Ishikawa (cell line): ENCODE measurements at regions not wholly inside any gene's neighbourhood (a gene's known extent, or its start where the extent isn't known, plus 50 kb on each side); places are given as distances from the start of the nearest gene placed in this dataset.

Experiments used
- CEBPB ChIP-seq: IDR thresholded peaks from 2 replicates; pipeline ENCODE4 v1.6.1; 2012
- CREB1 ChIP-seq: IDR thresholded peaks from 2 replicates; pipeline ENCODE4 v1.6.1; 2012; ENCODE audit warnings: low read depth
- EGR1 ChIP-seq: IDR thresholded peaks from 2 replicates; pipeline ENCODE4 v1.6.1; 2012
- EP300 ChIP-seq: IDR thresholded peaks from 2 replicates; pipeline ENCODE4 v1.6.1; 2012; ENCODE audit warnings: borderline replicate concordance
- FOXM1 ChIP-seq: IDR thresholded peaks from 2 replicates; pipeline ENCODE4 v1.6.1; 2012; ENCODE audit warnings: low read depth, borderline replicate concordance
- NFIC ChIP-seq: IDR thresholded peaks from 2 replicates; pipeline ENCODE4 v1.6.1; 2012
- RAD21 ChIP-seq: IDR thresholded peaks from 2 replicates; pipeline ENCODE4 v1.6.1; 2012; ENCODE audit warnings: low read depth
- REST ChIP-seq: IDR thresholded peaks from 2 replicates; pipeline ENCODE4 v1.6.1; 2012; ENCODE audit warnings: low read depth, mild to moderate bottlenecking
- TAF1 ChIP-seq: IDR thresholded peaks from 2 replicates; pipeline ENCODE4 v1.6.1; 2012; ENCODE audit warnings: low read depth, mild to moderate bottlenecking
- TCF12 ChIP-seq: IDR thresholded peaks from 2 replicates; pipeline ENCODE4 v1.6.1; 2012; ENCODE audit warnings: low read depth
- TEAD4 ChIP-seq: IDR thresholded peaks from 2 replicates; pipeline ENCODE4 v1.6.1; 2012
- YY1 ChIP-seq: IDR thresholded peaks from 2 replicates; pipeline ENCODE4 v1.6.1; 2012; ENCODE audit warnings: low read depth
- ZBTB7A ChIP-seq: IDR thresholded peaks from 2 replicates; pipeline ENCODE4 v1.6.1; 2012; ENCODE audit warnings: low read depth
- TF ChIP-seq, protein P1 (sequence below): IDR thresholded peaks from 2 replicates; pipeline ENCODE4 v1.6.1; 2012
- TF ChIP-seq, protein P2 (sequence below): IDR thresholded peaks from 2 replicates; pipeline ENCODE4 v1.6.1; 2012

GRCh38 chr3:24043168-24043567 lies 98.1 kb downstream of the NR1D2 start:
- no peak for TF ChIP-seq NFIC
- no peak for TF ChIP-seq ZBTB7A
- TF ChIP-seq YY1, result no peak
- no peak for TF ChIP-seq CREB1
- TF ChIP-seq FOXM1, result no peak
- TF ChIP-seq TCF12, result no peak
- TF ChIP-seq REST, result no peak
- TF ChIP-seq CEBPB, result no peak
- TF ChIP-seq, protein P1, sequence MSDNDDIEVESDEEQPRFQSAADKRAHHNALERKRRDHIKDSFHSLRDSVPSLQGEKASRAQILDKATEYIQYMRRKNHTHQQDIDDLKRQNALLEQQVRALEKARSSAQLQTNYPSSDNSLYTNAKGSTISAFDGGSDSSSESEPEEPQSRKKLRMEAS, result no peak
- TF ChIP-seq EP300, result no peak
- TF ChIP-seq TAF1, result no peak
- TF ChIP-seq RAD21, result no peak
- TF ChIP-seq, protein P2, sequence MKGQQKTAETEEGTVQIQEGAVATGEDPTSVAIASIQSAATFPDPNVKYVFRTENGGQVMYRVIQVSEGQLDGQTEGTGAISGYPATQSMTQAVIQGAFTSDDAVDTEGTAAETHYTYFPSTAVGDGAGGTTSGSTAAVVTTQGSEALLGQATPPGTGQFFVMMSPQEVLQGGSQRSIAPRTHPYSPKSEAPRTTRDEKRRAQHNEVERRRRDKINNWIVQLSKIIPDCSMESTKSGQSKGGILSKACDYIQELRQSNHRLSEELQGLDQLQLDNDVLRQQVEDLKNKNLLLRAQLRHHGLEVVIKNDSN, result no peak
- no peak for TF ChIP-seq TEAD4
- TF ChIP-seq EGR1, result no peak

GRCh38 chr3:24043985-24044384 lies 98.9 kb downstream of the NR1D2 start:
- TF ChIP-seq RAD21 (no peak), YY1 (no peak), TEAD4 (no peak), EGR1 (no peak), EP300 (no peak), CEBPB (no peak), FOXM1 (no peak), ZBTB7A (no peak), NFIC (no peak), REST (no peak), TAF1 (no peak), TCF12 (no peak), CREB1 (no peak)
- TF ChIP-seq, protein P1, result no peak
- TF ChIP-seq, protein P2, result no peak

- TF ChIP-seq, protein P1, result no peak
- no peak for TF ChIP-seq NFIC
- TF ChIP-seq RAD21, result no peak
- TF ChIP-seq, protein P2, result no peak
- no peak for TF ChIP-seq CREB1
- TF ChIP-seq TCF12, result no peak
- no peak for TF ChIP-seq CEBPB
- no peak for TF ChIP-seq EP300
- no peak for TF ChIP-seq ZBTB7A
- TF ChIP-seq YY1, result no peak
- no peak for TF ChIP-seq FOXM1
- TF ChIP-seq TAF1, result no peak
- TF ChIP-seq TEAD4, result no peak
- TF ChIP-seq REST, result no peak
- no peak for TF ChIP-seq EGR1
These were observed 101.1 kb downstream of the NR1D2 start for GRCh38 chr3:24046214-24046613.

GRCh38 chr3:24047513-24047912 lies 102.4 kb downstream of the NR1D2 start:
- TF ChIP-seq TAF1, result no peak
- no peak for TF ChIP-seq REST
- no peak for TF ChIP-seq EP300
- TF ChIP-seq, protein P2, result no peak
- TF ChIP-seq FOXM1, result no peak
- TF ChIP-seq NFIC, result no peak
- TF ChIP-seq YY1, result no peak
- TF ChIP-seq, protein P1, result no peak
- no peak for TF ChIP-seq EGR1
- TF ChIP-seq CREB1, result no peak
- no peak for TF ChIP-seq TEAD4
- TF ChIP-seq CEBPB, result no peak
- TF ChIP-seq ZBTB7A, result no peak
- TF ChIP-seq RAD21, result no peak
- no peak for TF ChIP-seq TCF12
